CD4-positive, alpha-beta T cell treated with Interleukin-6 for 4 hours (primary cell): ENCODE measurements at regions not wholly inside any gene's neighbourhood (a gene's known extent, or its start where the extent isn't known, plus 50 kb on each side); places are given as distances from the start of the nearest gene placed in this dataset.
"Not testable (repeated sequence)": the region's sequence is repeated elsewhere in the genome, so short reads cannot be mapped to it uniquely, and the experiment has no call there.

Source experiments
- DNase-seq: peaks from one replicate; pipeline ENCODE4 v3.0.0-alpha.2; 2020; ENCODE audit warnings: mixed read lengths

GRCh38 chr16:65377195-65377594, 255.3 kb upstream of the CDH11 start:
- no peak for DNase-seq

GRCh38 chr16:65376601-65377000, 254.7 kb upstream of the CDH11 start:
- DNase-seq, result no peak

- DNase-seq, result no peak
These were observed 253.8 kb upstream of the CDH11 start for GRCh38 chr16:65375651-65376050.

- no peak for DNase-seq
These were observed 251.2 kb upstream of the CDH11 start for GRCh38 chr16:65373097-65373496.

GRCh38 chr16:65372171-65372570, 250.3 kb upstream of the CDH11 start:
- DNase-seq, result no peak

- DNase-seq, result no peak
These were observed 244.2 kb upstream of the CDH11 start for GRCh38 chr16:65365732-65366715.

- DNase-seq, result not testable (repeated sequence)
These were observed 234.9 kb upstream of the CDH11 start for GRCh38 chr16:65356721-65357120.

- DNase-seq, result no peak
These were observed 233.8 kb upstream of the CDH11 start for GRCh38 chr16:65355706-65356105.

- DNase-seq, result no peak
These were observed 231.3 kb upstream of the CDH11 start for GRCh38 chr16:65353183-65353582.

GRCh38 chr16:65349626-65350025, 227.8 kb upstream of the CDH11 start:
- DNase-seq, result no peak

GRCh38 chr16:65343556-65343955, 221.7 kb upstream of the CDH11 start:
- no peak for DNase-seq

GRCh38 chr16:65342231-65342866, 220.5 kb upstream of the CDH11 start:
- DNase-seq, result no peak

- DNase-seq, result no peak
These were observed 217.2 kb upstream of the CDH11 start for GRCh38 chr16:65339062-65339461.

- no peak for DNase-seq
These were observed 214.3 kb upstream of the CDH11 start for GRCh38 chr16:65336160-65336559.

- no peak for DNase-seq
These were observed 212.2 kb upstream of the CDH11 start for GRCh38 chr16:65334081-65334480.

GRCh38 chr16:65333283-65333682, 211.4 kb upstream of the CDH11 start:
- no peak for DNase-seq

GRCh38 chr16:65327346-65327745, 205.5 kb upstream of the CDH11 start:
- DNase-seq, result no peak

- DNase-seq, result no peak
These were observed 201.9 kb upstream of the CDH11 start for GRCh38 chr16:65323655-65324237.

GRCh38 chr16:65319621-65320231, 197.9 kb upstream of the CDH11 start:
- no peak for DNase-seq

GRCh38 chr16:65318590-65319257, 196.9 kb upstream of the CDH11 start:
- DNase-seq, result no peak

- no peak for DNase-seq
These were observed 196.3 kb upstream of the CDH11 start for GRCh38 chr16:65318138-65318537.

- DNase-seq, result no peak
These were observed 194.9 kb upstream of the CDH11 start for GRCh38 chr16:65316808-65317207.
